GM21423 (cell line): ENCODE measurements at regions not wholly inside any gene's neighbourhood (a gene's known extent, or its start where the extent isn't known, plus 50 kb on each side); places are given as distances from the start of the nearest gene placed in this dataset.

ENCODE experiments used
- ATAC-seq: cut with Tn5 transposase; IDR thresholded peaks from one replicate; pipeline ENCODE4 v1.9.1; 2021; ENCODE audit warnings: mild to moderate bottlenecking, moderate library complexity; ENCODE audit not compliant: unreplicated experiment

DNA sequence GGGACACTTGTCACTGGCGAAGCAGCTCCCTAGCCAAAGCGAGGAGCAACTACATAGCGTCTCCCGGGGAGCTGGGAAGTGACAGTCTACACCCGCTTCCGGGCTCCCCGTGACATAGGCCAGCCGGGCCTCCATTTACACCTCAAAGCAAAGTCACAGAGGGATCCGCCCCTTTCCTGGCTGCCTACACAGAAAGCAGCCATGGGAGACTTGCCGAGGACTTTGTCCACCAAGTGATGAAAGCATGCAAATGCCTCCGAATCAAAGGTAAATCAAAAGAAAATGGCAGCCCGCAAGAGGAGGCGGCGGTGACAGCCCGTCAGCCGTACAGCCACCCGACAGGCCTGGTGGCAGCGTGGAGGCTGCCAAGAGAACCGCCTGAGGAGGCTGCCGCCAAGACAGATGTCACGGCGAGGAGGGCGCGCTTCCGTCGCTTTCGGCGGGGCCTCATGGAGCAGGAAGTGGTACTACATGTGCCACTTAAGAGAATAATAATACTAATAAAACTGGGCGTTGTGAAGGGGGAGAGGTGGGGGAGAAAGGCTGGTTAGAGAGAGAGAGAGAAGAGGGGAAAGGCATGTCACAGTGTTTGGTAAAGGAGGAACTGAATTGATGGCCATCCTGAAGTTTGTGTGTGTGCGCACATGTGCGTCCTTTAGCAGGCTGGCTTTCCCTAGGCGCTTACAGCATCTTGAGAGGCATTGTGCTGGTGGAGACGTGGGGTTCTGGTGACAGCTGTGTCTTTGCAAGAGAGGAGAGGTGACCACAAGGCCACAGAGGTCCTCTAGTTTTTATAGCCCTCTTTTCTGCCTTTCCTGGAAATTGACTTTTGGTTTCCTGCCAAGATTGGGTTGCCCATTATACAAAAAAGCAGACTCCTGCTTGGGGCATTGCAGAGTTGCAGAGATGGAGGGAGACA is 661.7 kb downstream of the VRK1 start:
- no peak for ATAC-seq

DNA sequence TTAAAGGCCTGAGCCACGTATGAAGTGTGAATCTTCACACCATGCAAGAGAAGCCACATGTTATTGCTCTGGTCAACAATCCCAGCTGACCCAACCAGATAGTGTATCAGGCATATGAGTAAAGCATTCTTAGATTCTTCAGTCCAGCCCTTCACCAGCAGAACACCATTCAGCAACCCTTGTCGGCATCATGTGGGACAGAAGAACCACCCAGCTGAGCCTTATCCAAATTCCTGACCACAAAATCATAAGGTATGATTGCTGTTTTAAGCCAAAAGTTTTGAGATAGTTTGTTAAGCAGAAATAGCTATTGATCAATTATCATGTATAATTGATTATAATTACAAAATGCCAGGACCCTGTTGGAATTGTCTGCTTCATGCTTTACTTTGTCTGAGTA is 664.9 kb downstream of the VRK1 start:
- no peak for ATAC-seq

DNA sequence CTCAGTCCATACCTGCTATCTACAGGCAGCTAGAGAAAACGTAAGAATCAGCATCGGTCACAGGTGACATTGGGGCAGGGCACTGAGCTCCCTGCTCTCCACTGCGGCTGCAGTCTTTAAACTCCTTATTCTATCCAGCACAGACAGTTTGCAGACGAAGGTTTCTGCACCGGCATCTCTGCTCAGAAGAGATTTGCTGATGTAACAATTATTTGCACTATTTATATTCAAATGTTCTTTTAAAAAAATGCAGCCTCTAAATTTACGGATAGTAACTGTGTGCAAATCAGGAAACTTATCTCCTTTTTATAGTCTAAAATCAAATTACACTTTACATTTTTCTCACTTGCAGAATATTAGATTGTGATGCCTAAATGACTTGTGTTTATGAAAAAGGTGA is 671.0 kb downstream of the VRK1 start:
- no peak for ATAC-seq

DNA sequence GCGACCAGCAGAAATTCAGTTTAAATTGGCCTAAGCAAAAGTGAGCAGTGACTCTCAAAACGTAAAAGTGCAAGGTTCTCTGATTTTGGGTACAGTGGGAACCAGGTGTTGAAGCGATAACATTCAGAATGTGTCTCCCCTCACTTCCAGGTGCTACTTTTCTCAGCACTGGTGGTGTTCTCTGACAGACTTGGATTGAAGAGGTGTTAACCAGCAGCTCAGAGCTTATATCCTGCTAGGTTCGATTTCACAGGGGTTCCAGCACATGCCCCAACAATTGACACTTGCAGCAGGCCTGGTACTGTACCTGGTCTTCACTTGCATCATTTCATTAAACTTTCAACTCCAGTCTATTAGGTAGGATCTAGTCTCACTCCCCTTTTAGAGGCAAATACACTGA is 680.2 kb downstream of the VRK1 start:
- ATAC-seq: no peak

DNA sequence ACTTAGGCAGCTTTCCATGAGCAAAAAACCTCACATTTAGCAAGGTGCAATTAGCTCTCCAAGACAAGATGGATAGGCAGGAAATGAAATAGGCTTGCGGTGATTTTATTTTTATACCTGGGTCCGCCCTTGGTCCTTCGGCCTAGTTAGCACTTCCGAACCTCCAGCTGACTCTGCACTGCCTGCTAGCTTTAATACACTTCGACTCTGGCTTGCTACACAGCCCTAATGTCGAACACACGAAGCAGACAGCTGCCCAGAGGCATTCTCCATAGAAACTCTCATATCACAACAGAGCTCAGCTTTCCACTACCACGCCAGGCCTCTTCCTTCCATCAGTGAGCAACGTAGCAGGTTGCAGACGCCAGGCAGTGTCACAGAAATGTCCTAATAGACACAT is 688.0 kb downstream of the VRK1 start:
- no peak for ATAC-seq

DNA sequence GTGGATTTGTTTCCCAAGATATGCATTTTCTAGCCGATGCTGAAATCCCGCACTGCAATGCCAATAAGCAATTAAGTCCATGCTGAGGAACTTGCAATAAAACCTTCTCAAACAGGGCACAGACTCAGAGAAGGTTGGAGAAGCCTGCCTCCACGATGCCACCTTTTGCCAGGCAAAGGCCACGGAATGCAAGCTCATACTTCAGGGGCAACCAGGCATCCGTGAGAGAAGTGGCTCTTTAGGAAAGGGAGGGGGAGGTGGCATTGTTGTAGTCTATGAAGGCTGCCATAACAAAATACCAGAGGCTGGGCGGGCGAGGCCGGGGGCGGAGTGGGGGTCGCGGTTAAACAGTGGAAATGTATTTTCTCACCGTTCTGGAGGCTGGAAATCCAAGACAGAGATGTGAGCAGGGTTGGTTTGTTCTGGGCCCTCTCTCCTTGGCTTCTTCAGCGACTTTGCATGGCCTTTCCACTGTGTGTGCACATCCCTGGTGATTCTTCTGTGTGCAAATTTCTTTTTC is 689.5 kb downstream of the VRK1 start:
- no peak for ATAC-seq

DNA sequence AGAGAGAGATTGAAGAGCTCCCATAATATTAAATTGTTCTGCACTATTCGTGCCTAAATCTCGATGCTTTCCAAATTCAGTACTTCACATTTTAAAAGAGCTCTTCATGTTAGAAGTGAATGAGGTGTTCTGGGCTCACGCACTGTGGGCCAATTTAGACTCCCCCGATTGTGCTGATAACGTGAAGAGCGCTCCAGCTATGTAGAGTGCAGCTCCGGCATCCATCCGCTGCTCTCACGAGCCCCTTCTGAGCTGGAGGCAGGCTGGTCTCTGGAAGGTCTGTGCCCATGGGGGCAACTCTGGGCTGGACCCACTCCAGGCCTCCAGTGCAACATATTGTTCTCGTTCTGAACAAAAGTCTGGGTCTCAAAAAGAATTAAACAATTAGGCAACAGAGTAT is 692.6 kb downstream of the VRK1 start:
- no peak for ATAC-seq

DNA sequence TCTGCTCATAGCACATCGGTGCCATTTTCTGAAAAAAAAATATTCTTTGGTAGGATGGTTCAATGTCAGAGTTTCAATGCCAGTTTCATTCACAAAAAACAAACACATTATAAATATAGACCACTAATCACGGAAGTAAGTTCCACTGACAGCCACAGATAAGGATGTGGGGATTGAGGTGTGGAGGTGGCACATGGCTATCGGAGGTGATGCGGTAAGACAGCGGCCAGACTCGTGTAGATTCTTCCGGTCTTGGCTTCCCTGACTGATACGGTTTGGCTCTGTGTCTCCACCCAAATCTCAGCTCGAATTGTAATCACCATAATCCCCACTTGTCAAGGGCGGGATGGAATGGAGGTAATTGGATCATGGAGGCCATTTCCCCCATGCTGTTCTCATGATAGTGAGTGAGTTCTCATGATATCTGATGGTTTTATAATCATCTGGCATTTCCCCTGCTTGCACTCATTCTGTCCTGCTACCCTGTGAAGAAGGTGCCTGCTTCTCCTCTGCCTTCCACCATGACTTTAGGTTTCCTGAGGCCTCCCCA is 693.4 kb downstream of the VRK1 start:
- ATAC-seq: no peak

DNA sequence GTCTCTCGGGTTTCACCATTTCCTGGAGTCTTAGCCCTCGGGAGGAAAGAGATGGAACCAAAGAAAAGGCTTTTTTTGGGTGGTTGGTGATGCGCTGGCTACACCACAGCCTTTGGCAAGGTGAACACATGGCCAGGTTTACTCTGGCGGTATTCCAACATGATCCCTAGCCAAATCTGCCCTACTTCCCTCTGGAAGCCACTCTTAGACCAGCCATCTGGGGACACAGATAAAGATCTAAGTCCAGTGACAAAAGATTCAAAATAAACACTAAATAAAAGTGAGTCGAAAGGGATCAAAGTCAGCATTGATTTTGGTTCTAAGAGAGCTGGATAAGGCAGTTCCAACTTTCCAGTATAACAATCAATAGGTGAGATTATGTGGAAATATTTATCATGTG is 694.5 kb downstream of the VRK1 start:
- ATAC-seq: no peak

DNA sequence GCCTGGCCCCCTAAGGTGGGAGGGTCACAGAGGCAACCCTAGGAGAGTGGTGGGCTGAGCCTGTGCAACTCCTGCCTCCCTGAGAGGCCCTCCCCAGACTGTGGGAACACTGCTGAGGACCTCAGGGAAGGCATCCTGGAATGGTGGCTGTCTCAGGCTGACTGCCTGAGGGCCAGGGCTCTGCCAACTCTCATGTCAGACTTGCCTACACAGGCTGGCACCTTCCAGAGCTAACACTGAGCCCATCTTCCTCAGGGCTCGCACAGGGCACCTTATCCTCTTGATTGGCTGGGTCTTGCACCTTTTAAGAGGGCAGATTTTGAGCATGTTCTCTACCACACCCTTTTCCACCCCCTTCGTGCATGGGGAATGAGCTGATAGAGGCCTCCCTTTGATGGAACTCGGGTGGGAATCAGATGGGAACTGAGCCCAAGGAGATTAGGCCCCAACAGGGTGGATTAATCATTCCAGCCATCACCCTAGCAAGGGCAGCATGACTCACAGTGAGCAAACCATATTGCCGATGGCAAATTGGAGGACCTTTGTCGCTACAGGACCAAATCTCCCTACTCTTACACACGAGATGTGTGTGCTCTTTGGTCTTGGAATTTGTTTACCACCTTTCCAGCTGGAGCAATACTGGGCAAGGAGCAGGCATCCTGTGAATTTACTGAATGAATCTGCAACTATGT is 702.8 kb downstream of the VRK1 start:
- no peak for ATAC-seq

DNA sequence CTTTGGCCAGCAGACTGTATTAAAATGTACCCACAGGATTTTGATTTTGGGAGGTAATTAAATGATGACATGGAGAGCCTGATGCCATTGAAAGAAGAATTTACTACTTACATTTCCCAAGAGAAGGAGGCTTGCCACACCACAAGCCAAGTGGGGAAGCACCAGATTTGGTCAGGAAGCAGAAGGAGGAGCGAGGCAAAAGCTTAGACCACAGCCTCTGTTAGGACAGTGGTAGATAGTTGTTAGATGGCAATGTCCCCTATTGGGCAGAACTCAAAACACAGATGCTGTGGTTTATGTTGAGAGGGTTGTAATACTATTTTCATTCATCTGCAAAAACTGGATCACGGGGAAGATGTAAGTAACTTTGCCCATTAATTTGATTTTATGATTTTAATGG is 709.4 kb downstream of the VRK1 start:
- ATAC-seq: no peak

DNA sequence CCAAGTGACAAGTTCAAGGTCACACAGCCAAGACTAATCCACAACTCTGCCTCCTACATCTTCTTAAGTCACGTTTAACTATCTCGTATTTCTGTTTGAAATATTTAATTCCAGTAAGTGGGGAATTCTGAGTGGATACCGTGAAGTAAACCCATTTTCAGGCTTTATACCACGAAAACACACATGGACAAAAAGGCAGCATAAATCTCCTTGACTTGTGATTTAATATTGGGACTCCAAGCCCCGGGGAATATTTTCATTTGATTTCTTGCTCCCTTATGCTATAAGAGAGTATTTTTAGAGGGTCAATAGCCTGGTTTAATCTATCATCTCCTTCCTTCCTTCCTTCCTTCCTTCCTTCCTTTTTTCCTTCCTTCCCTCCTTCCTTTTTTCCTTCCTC is 716.7 kb downstream of the VRK1 start:
- ATAC-seq: no peak

DNA sequence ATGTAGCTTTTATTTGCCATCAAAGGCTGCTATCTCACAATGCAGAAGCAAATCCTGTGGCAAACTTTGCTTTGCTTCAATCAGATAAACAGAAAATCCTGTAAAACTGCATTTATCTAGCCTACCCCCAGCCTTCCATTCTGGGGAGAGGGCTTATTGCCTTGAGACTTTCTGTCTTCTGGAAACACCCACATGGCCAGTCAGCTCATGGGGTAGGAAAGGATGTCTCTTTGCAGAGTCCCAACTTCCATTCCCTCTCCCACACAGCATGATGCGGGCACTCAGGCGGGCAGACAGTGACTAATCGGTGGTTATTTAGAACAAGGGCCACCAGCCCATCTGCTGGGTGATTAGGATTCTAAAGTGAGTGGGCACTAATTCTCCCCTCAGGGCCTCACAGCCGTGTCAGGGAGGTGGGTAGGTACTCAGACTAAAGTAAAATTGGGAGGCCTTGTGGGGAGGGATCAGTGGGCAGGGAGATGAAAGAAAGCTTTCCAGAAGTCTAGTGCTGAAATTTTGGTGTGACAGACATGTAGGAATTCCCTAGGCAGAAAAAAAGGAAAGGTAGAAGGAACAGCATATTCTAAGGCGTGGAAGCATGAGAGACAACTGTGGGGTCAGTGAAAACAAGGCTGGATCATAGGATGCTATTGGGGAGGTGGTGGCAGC is 720.5 kb downstream of the VRK1 start:
- no peak for ATAC-seq

DNA sequence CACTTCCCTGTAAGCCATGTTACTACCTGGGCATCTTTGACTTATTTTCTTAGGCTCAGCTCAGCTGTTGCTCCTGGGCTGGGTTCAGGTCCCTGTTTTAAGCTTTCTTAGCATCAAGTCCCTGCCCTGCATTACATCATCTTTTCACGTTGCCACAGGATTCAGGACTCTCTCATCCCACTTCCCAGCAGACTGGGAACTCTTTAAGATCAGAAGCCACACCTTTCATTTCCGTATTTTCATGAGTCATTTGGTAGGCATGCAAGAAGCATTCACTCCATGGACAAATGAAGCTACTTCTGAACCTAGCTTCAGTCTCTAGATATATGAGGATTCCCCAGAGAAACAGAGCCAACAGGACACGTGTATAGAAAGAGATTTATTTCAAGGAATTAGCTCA is 726.8 kb downstream of the VRK1 start:
- no peak for ATAC-seq

DNA sequence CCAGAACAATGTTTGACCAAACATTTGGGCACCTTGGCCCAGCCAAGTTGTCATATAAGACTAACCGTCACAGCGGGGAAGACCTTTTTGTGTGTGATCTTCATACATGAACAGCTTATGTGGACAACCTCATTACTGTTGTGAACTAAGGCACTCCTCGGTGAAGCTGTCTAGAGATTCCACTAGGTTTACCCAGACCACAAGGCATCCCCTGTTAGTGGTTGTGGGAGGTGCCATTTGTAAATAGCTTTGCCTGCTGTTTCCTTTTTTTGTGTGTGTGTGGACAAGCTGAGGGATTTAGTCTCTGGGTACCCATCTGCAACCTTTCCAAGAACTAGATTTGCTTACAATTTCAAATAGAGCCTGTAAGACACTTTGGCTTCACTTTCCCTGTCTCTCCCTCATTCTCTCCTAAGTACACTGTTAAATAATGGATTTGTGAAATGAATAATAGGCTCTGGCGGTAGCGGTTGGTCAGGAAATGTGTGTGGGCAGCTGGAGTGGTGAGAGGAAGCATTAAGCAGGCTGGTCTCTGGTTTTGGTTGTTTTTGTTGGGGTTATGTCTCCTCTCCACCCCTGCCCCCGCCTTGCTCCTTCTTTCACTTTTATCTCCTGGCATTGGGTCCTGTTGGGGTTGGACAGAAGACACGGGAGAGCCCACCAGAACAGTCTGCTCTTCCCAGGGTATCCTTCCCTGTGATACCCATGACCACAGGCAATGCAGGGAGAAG is 727.6 kb downstream of the VRK1 start:
- no peak for ATAC-seq

DNA sequence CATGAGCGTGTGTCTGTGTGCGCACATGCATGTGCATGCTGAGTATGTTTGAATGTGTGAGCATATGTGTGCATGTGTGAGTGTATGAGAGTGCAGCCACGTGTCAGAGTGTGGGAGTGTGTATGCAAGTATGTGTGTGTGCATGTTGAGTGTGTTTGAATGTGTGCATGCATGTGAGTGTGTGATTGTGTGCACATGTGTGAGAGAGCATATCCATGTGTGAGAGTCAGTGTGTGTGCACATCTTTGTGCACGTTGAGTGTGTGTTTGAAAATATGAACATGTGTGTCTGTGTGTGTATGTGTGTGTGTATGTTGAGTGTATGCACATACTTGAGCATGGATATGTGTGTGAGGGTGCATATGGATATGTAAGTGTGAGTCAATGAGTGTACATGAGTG is 730.8 kb downstream of the VRK1 start:
- no peak for ATAC-seq

DNA sequence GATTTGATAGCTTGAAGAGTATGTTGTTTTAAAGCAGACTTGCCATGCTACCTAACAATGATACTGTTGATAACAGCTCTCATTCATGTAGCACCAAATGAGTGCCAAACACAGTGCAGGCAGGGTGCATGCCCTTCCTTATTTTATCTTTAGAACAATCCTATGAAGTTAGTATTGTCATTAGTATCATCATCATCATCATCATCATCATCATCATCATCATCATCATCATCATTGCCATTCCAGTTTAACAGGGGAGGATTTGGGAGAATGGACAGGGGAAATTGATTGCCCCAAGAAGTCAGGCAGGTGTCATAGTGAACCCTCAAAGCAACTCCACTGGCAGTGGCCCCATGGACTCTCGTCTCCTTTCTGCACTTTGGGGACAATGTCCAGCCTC is 734.9 kb downstream of the VRK1 start:
- ATAC-seq: no peak

DNA sequence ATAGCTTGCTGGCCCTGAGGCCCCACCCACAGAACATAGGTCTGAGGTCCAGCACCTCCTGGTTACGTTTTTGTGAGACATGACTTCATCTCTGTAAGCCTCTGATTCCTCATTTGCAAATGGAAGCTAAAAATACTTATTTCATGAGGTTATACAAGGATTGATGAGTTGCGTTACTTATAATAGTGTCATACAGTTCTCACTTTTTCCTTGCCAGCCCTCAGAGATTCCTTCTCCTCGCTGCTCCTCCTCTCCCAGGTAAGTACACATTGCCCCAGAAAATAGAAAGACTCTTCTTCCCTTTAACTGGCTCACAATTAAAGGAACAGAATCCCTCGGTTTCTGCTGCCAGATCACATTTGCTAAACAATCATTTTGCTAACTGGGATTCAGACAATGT is 739.2 kb downstream of the VRK1 start:
- no peak for ATAC-seq

DNA sequence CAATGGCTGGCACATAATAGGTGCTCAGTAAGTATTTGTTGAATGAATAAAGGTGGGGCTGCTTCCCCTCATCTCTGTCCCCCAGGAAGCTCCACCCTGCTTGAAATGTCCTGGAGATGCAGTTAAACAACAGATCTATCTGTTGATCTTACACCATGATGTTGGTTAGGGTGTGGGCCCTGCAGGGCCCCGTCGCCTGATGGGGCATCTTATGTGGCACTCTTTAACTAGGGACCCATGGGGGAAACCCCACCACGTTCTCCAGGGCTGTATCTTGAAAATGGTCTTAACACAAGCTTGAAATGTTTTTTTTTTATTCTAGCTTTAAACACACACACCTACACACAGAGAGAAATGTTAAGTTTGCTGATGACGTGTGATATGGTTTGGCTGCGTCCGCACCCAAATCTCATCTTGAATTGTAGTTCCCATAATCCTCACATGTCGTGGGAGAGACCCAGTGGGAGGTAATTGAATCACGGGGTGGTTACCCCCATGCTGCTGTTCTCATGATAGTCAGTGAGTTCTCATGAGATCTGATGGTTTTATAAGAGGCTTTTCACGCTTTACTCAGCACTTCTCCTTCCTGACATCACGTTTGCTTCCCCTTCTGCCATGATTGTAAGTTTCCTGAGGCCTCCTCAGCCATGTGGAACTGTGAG is 741.7 kb downstream of the VRK1 start:
- ATAC-seq: no peak

DNA sequence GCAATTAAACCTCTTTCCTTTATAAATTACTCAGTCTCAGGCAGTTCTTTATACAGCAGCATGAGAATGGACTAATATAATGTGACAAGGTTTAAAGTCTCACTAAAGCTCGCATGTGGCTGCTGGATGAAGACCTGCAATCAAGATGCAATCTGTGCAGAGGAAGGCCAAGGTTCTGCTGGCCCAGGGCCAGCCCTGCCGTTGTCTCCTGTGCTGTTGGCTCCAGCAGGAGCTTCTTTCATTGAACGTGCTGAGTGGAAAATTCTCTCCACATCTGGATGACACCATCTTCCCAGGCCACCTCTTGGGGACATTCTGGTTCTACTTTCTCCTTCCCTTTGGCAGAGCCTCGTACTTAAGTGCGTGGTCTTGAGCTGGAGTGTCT is 742.2 kb downstream of the VRK1 start:
- ATAC-seq: no peak
